Left forelimb (tissue), 1 donor: ENCODE measurements at regions not wholly inside any gene's neighbourhood (a gene's known extent, or its start where the extent isn't known, plus 50 kb on each side); places are given as distances from the start of the nearest gene placed in this dataset.
"Not testable (repeated sequence)": the region's sequence is repeated elsewhere in the genome, so short reads cannot be mapped to it uniquely, and the experiment has no call there.

Source experiments
- DNase-seq: peaks from one replicate; pipeline ENCODE4 v3.0.0-alpha.2; 2018; ENCODE audit warnings: low spot score

DNA sequence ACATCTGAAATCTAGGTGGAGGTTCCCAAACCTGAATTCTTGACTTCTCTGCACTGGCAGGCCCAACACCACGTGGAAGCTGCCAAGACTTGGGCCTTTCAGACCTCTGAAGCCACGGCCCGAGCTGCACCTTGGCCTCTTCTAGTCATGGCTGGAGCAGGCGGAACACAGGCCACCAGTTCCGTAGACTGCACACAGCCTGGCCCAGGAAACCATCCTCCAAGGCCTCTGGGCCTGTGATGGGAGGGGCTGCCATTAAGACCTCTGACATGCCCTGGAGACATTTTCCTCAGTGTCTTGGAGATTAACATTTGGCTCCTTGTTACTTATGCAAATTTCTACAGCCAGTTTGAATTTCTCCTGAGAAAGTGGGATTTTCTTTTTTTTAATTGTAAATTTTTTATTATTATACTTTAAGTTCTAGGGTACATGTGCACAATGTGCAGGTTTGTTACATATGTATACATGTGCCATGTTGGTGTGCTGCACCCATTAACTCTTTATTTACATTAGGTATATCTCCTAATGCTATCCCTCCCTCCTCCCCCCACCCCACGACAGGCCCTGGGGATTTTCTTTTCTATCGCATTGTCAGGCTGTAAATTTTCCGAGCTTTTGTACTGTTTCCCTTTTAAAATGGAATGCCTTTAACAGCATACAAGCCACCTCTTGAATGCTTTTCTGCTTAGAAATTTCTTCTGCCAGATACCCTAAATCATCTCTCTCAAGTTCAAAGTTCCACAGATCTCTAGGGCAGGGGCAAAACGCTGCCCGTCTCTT, 492.9 kb upstream of the ARPP21 start:
- DNase-seq: not testable (repeated sequence)

DNA sequence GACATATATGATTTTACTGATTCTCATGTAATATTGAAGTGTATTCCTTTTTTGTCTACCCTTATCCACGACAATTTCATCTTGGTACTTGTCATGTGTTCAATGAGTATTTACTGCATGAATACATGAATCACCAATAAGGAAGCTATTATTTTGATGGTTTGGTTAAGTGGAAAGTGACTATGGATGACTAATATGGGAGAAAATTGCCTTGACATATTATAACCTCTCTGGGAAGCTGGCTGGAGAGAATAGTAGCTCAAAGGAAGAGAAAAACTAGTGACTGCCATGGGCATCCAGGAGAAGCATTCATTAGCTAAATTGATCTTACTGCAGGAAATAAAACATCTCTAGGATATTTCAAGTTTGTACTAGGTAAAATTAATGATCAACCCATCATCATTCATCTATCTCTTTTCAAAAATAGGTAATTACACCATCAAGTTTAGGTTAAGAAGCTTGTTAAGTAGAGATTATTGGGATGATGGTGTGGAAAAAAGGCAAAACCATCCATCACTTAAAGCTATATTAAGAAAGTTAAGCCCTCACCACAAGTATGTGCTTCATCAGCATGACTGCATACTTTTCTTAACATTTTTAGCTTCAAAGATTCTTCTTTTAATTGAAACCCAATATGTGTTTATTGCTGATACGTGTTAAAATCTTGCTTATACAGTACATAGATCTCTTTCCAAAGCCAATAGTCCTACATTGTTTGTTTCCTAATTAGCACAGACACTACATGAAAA, 455.2 kb upstream of the ARPP21 start:
- no peak for DNase-seq

DNA sequence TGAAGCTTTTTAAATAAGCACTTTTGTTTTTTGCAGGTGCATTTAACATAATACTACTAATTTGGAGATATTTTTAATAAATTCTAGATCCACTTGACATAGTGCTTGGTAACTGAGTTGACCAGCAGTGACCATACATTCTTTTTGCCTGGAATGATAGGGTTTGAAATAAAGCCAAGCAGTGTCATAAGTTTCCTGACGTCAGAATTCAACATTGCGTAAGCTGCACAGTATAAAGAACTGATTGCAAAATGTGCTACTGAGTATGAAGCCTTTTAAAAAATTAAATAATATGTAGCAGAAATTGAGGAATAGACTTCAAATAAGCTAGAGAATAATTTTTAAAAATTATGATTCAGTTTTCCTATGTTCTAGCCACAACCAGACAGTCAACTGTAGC, 454.6 kb upstream of the ARPP21 start:
- no peak for DNase-seq

DNA sequence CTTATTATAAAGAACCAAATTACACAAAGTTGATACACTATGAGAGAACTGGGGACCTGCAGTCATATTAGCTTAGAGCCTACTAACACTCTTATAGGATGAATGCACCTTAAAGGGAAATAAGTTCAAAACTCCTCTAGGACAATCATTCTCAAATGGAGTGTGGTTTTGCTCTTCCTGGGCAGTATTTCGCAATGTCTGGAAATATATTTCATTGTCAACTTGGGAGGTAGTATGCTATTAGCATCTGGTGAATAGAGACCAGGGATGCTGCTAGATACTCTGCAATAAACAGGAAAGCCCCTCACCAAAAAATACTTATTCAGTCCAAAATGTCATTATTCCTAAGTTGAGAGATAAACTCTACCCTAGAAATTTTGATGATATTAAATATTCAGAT, 451.4 kb upstream of the ARPP21 start:
- no peak for DNase-seq

DNA sequence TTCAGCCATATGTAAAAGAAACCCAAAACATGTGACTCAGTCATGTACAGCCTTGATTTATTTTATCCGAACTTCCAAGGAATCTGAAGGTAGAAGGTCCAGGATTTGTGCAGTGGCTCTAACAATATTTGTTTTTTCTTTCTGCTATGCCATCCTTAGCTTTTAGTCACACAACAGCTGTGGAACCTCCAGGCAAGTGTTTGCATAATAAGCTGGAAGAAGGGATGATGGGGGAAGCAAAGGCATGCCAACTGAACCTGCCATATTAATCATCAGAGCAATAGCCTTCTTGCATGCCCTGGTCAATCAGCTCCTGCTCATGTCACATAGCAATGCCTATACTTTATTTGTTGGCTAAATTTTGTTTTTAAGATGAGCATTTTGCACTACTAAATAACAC, 444.7 kb upstream of the ARPP21 start:
- no peak for DNase-seq

DNA sequence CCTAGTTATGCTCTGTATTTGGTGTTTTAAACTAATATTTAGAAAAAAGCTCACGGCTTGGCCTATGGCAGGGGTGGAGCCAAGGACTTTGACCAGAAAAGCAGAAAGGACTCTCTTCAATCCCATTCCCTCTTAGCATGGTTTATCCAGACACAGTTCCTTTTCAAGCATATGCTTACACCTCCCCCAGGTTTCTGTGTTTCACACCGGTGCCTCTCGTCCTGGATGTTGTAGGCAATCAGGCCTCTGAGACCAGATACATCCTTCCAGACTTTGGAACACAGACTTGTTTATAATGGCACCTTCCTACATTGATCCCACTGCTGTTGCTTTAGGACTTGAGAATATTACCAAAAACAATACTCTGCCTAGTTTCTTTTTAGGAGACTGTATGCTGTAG, 440.5 kb upstream of the ARPP21 start:
- DNase-seq: no peak

DNA sequence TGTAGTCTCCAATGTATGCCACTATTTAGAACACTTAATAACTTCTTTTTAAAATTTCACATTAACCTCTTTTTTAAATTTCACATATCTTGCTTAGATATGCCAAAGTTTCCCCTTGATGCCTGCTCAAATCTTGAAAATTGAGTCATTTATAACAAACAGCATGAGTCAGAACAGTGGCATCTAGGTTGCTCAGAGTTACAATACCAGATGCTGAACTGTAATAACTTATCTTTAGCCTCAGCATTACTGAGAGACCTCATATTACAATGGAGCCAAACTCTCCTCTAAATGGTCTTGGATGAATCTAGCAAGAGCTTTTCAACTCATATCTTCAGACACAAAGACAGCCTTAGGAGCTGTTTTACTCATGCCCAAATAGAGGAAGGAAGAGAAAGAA, 439.3 kb upstream of the ARPP21 start:
- no peak for DNase-seq

DNA sequence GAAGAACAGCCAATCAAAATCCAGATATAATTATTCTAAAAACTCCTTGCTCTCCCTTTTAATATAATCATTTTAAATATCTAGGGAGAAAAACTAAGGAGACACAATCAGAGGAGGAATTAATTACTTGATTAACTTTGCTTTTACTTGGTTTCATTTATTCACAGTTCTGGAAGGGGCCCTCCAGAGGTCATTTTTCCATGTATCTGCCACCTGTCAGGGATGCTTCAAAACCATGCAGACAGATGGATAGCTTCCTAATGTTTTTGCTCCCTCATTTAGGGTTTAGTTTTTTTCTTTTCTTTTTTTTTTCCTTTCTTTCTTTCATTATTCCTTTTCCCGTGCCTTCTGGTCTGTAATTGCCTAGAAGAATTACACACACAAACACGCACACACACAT, 438.1 kb upstream of the ARPP21 start:
- DNase-seq: no peak

DNA sequence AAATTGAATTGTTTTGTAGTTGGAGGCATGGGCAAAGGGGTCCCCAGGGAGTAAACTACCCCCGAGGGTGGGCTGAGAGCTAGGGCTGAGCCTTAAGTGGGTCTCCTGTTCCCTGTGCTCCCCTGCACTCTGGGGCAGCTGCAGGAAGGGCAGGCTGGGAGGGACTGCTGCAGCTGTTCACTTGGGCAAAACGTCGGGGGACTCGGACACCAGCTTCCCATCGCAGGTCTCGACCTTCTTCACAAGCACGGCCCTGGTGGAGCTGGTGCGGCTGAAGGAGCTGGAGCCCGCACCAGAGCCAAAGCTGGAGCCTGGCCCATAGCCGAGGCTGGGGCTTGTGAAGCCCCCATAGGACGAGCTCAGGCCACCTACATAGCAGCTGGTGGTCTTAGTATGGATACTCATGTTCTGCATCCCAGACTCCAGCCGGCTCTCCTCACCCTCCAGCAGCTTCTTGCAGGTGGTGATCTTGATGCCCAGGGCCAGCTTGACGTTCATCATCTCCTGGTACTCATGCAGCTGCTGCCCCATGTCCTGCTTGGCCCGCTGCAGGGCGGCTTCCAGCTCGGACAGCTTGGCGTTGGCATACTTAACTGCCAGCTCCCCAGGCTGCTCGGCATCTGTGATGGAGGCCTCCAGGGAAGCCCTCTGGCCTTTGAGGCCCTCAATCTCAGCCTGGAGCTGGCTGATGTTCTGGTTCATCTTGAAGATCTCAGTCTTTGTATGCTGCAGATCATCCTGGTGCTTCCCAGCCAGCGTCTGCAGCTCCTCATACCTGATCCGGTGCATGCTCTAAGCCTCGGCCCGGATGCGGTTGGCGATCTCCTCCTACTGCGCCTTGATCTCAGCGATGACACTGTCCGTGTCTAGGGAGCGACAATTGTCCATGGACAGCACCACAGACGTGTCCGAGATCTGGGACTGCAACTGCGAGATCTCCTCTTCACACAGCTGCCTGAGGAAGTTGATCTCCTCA, 423.5 kb upstream of the ARPP21 start:
- no peak for DNase-seq

DNA sequence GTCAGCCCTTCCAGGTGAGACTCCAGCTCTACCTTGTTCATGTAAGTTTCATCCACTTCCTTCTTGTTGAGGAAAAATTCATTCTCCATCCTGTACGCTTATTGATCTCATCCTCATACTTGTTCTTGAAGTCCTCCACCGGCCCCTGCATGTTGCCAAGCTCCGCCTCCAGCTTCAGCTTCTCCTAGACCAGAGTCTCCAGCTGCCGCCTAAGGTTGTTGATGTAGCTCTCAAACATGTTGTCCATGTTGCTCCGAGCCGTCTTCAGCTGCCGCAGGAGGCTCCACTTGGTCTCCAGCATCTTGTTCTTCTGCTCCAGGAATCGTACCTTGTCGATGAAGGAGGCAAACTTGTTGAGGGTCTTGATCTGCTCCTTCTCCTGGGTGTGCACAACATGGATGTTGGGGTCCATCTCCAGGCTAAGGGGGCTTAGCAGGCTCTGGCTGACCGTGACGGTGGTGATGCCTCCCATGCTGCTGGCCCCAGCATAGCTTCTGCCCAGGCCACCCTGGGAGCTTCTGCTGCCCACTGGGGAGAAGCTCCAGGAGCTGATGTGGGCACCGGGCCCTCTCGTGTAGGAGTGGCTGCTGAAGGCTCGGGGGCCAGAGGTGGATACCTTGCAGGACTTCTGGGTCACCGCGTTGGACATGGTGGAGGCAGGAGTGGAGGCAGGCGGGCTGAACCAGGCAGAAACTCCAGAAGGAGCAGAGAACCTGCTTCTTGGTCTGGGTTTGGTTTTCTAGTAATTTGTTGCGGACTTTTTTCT, 422.6 kb upstream of the ARPP21 start:
- no peak for DNase-seq

DNA sequence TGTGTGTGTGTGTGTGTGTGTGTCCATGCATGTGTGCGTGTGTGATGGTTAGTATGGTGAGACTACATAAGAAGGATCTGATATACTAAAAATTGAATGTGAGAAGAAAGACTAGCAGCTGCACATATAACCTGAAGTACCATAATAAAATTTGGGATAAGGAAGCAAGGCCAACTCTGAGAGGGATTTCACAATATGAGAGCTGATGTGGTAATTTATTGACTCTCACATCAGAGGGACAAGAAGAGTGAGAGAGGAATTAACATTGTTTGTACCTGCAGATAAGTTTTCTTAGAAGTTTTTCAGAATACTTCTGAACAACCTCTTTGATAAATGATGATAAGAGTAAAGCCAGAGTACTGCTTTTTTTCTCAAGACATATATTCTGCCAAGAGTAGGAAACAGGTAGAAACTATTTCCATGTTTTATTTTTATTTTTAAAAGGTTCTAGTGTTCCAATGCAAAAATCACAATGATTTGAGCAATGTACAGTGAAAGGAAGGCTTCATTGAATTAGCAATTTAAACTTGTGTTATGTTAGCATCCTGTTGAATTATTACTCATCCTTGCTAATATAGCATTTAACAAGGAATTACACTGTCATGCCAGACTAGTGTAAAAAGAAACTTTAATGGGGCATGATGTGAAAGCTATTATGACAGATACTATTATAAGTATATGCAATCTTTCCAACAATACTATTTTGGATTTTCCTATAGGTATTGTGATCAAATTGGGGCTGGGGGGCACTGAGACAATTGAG, 415.5 kb upstream of the ARPP21 start:
- DNase-seq: no peak

DNA sequence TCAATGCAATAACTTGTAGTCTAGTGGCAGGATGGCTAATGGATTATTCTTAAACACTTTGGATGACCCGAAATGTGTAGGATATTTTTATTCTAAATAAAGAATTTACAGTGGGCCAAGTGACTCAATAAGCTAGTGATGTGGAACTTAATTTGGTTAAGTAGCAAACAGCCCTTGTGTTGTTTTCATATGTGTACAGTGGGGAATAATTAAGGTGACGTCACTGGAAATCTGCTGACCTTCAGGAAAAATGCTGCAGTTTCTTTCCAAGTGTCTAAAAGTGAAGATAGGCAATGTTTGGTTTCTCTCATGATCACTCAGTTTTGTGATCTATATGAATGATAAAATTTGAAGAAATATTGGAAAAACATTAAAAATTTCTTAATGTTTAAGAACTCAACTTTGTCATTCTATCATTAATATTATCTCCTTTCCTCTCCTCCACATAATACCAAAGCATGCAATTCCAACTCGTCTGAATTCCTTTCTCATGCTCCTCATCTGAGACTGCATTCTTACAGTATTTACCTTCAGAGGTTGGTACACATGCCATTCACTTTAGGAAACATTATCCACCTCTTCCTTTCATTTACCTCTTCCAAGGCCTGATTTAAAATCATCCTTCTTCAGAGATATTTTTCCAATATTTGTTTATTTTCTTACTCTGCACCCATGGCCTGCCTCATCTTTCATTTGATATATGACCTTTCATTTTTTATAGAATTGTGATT, 414.6 kb upstream of the ARPP21 start:
- DNase-seq: no peak

DNA sequence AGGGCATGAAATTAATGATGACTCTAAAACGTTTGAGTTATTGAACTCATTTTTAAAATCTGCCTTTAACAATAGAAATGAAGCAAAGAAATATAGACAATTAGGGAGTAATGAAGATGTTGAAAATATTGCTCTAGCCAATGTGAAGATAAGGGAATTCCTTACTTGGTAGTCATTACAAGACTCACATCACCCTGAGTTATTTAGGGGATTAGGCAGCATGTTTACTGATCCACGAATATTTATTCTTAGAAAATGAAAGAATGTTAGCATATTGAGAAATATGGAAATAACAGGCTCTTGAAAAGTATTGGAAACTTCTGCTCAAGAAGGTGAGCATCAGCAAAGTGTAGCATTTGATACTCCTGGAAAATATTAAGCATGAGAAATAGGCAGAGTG, 398.1 kb upstream of the ARPP21 start:
- DNase-seq: no peak

DNA sequence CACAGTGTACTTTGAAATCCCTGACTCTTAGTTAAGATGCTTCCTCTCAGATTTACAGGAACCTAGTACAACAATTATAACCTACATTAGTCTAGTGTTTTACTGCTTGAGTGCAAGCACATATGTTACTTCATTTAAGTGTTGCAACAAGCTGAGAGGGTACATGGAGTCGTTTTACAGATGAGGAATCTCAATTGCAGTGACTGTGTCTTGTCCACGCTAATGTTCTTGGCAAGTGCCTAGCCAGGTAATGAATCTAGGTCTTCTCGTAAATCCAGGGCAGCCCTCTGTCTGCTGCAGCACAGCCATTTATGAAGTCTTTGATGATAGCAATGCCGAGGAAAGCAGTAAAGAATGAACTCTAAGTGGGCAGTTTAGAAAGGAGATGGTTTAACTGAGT, 384.4 kb upstream of the ARPP21 start:
- no peak for DNase-seq

DNA sequence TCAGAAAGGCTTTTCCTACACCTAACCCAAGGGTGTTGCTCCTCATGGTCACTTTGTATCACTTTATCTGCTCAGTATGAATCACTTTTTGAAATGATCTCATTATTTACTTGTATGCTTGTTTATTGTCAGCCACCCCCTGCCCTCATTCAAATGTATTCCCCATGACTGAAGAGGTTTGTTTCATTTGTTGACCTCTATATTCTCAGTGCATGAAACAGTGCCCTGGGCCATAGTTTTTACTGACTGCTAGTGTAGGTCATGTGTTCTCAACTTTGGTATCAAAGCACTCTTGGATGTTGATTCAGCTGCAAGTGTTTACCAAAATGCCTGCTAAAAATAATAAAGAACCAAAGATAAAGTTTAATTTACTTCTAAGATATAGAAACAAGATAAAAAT, 381.7 kb upstream of the ARPP21 start:
- DNase-seq: no peak

DNA sequence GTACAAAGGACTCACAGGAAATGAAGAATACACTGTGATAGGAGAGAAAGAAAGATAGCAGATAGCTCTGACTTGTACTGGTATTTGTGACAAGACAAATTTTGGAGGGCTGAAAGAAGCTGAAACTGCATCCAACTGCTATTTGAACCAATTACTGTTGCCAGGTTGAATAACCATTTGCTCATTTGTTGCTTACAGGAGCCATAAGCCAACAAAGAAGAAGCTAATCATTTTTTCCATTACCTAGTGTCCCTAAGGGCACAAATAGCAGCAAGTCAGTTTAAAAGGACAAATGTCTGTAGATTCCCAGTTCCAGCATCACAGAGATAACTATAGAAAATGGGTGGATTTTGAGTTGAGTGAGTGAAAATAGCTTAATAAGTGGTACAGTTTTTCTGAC, 376.9 kb upstream of the ARPP21 start:
- no peak for DNase-seq

DNA sequence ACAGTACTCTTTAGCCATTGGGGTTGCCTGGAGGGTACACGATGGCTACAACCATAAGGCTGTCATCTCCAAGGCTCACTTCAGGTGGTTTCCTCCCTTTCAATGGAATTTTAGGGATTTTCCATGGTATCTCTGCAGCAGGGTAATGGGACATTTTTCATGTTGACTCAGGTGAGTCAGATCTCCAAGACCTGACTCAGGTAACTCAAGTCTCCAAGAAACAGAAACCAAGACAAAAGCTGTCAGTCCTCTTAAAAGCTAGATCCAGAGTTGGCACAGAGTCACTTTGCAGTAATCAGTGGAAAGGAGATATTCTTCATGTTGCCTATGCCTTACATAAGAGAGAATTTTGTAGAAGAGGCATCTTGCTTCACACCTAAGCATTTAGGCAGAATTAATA, 375.8 kb upstream of the ARPP21 start:
- DNase-seq: no peak

DNA sequence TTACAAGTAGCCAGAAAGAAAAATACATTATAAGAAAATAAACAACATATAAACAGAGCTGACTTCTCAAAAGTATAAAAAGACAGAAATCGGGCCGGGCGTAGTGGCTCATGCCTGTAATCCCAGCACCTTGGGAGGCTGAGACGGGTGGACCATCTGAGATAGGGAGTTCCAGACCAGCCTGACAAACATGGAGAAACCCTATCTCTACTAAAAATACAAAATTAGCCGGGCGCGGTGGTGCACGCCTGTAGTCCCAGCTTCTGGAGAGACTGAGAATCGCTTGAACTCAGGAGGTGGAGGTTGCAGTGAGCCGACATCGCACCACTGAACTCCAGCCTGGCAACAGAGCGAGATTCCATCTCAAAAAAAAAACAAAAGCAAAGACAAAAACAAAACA, 373.3 kb upstream of the ARPP21 start:
- not testable (repeated sequence) for DNase-seq

DNA sequence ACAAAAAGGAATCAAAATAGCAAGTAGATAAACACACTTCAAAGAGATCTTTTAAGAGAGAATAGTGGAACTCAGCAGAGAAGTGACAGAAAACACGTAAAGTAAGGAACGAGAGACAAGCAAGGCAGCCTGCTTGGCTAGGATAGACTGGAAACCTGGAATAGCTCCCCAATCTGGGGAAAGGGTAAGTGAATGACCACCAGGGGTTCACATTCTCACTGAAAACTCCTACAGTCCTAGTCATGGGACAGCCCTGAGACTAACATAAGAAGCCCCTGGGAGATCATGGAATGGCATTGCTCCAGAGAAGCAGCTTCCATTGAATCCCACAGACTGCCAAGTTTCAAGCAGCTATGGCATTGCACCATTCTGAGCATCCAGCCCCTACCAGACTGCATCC, 363.6 kb upstream of the ARPP21 start:
- no peak for DNase-seq

DNA sequence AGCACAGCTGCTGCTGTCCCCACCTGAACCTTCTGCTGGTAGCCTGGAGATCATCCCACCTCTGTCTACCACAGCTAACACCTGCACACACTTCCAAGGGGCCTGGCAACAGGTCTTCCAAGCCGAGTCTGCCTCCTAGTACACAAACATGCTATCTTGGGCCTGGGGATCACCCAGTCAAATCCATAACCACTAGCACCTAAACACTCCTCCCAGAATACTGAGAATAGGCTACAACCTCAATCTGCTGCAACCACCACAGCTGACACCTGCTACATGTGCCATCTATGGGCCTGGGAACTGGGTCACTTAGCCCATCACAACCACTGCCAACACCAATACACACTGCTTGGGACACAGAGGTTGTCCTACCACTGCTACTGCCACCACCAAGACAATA, 362.8 kb upstream of the ARPP21 start:
- DNase-seq: no peak
